GM18505 (cell line): ENCODE measurements at regions not wholly inside any gene's neighbourhood (a gene's known extent, or its start where the extent isn't known, plus 50 kb on each side); places are given as distances from the start of the nearest gene placed in this dataset.

Experiments
- ATAC-seq: cut with Tn5 transposase; IDR thresholded peaks from one replicate; pipeline ENCODE4 v1.9.1; 2021; ENCODE audit not compliant: unreplicated experiment
- POLR2A ChIP-seq: IDR thresholded peaks from 4 replicates; pipeline ENCODE4 v1.6.1; 2011; ENCODE audit warnings: borderline replicate concordance; ENCODE audit not compliant: insufficient read depth, insufficient read length; ENCODE audit errors: extremely low read depth

- no peak for ATAC-seq
- no peak for TF ChIP-seq POLR2A
Measured at GRCh38 chr16:64468515-64469090, 653.3 kb downstream of the CDH11 start.

- no peak for ATAC-seq
- no peak for TF ChIP-seq POLR2A
Measured at GRCh38 chr16:64459821-64460220, 662.0 kb downstream of the CDH11 start.

- no peak for TF ChIP-seq POLR2A
- no peak for ATAC-seq
Measured at GRCh38 chr16:64459402-64459801, 662.5 kb downstream of the CDH11 start.

DNA sequence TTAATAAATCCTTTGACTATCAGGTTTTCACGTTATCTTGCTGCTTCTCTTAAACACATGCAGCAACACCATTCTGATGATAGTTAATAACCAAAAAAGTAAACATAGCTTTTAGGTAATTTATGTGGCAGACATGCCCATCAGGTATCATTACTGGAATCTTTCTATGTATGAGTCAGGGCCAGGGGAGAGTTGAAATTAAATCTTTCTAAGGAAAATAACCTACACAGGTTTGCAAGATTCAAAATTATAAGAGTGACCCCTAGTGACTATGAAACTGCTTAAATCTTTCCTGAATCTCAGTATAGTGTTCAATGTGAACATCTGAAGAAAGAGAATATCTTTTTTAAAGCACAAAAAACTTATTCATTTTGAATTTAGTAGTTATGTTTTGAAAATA lies 666.6 kb downstream of the CDH11 start:
- TF ChIP-seq POLR2A, result no peak
- ATAC-seq, result no peak

GRCh38 chr16:64453646-64454045 lies 668.2 kb downstream of the CDH11 start:
- TF ChIP-seq POLR2A, result no peak

GRCh38 chr16:64452446-64452845 lies 669.4 kb downstream of the CDH11 start:
- TF ChIP-seq POLR2A, result no peak
- no peak for ATAC-seq

More at GRCh38 chr16:64453646-64454045, 668.2 kb downstream of the CDH11 start:
- no peak for ATAC-seq

DNA sequence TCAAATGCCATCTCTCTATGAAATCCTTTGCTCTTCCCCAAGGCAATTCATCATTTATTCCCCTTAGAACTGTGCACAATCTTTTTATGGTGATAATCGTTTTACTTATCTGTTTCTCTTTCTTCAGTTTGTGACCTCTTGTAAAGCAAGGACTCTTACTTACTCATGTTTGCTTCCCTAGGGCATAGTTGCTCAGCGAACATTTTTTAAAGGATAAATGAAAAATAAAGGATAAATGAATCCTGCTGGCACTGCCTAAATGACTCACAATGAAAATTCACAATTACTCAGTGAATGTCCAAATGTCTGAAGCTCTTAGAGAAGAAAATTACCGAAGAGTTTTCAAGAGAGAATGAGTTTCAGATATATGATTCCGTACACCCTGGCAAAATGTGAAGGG lies 671.7 kb downstream of the CDH11 start:
- ATAC-seq, result no peak
- TF ChIP-seq POLR2A, result no peak

DNA sequence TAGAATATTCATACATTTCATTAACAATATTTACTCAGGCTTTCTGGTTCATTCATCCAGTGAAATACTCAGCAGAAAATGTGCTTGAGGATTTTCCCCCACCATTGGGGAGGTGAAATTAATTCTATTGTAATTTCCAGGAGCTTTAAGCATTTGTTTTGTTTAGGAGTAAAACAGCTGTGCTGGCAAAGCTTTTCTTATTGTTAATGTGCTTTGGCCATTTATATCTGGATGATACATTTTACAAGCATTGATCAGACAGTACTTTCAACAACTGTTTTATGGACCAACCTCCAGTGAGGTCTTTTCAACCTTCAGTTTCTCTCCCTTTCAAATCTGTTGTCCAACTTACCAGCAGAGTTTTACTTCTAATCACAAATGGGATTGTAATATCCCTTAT lies 672.4 kb downstream of the CDH11 start:
- no peak for TF ChIP-seq POLR2A
- ATAC-seq, result no peak

DNA sequence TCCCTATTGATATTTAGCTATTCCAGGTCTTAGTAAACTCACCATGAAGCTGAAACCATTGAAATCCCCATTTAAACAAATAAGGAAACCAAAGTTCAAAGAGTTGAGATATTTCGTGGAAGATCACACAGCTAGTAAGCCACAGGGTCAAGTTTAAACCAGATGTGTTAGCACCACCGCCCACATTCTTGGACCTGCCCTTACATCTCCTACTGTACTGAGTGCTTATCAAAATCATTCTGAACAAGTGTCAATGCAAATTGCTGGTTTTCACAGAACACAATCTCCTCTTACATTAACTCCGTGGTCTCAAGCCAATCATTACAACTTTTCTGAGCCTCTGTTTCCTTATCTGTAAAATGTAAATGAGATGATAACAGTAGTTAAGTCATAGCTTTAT lies 676.2 kb downstream of the CDH11 start:
- TF ChIP-seq POLR2A, result no peak
- no peak for ATAC-seq

- no peak for TF ChIP-seq POLR2A
- no peak for ATAC-seq
Measured at GRCh38 chr16:64445245-64445644, 676.6 kb downstream of the CDH11 start.

- ATAC-seq, result no peak
- TF ChIP-seq POLR2A, result no peak
Measured at GRCh38 chr16:64440421-64440831, 681.4 kb downstream of the CDH11 start.

DNA sequence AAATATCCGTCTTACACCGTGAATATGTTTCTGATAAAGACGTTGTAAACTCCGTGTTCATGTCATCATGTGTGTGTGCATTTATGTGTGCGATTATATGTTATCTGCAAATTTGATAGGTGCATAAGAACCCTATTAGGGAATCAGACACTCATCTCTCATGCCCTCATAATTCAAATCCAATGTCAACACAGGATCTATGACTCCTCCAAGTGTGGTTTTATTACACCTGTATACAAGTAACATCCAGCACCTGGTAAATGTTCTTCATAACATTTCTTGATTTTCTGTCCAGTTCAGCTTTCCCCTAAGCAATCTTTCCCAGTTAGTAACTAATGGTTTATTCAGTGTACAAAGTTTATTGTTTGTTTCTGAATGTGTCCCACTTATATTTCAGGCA lies 681.9 kb downstream of the CDH11 start:
- no peak for ATAC-seq
- TF ChIP-seq POLR2A, result no peak

DNA sequence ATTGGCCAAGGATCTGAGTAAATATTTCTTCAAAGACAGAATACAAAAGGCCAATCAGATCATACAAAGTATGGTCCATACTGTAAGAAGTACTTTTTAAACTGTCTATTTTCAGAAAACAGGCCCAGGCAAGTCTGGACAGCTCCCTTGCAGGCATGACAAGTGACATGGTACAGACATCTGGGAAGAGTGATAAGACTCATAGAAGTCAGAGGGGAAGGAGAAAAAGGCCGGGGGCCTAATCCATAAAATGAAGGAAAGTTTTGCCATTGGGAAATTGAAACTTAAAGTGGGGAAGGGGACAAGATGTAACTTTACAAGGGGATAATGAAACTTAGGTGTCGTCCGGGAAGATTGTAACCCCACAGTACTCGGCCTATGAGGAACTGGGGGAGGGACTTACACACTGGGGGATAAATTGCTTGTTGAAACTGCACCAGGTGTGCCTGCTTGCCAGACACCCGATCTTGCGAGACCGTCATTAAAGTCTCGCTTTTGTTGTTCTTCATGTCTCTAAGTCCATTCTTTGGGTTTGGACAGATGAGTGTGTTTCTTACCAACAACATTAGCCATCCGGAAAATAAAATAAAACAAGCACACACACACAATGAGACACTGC lies 684.0 kb downstream of the CDH11 start:
- no peak for ATAC-seq
- TF ChIP-seq POLR2A, result no peak

- no peak for TF ChIP-seq POLR2A
- ATAC-seq, result no peak
Measured at GRCh38 chr16:64434526-64435069, 687.3 kb downstream of the CDH11 start.
